Upper lobe of left lung (tissue), 4 donors: ENCODE measurements at regions not wholly inside any gene's neighbourhood (a gene's known extent, or its start where the extent isn't known, plus 50 kb on each side); places are given as distances from the start of the nearest gene placed in this dataset.

Source experiments
- EP300 ChIP-seq, 4 donors: sonication (generic); formaldehyde crosslinking; IDR thresholded peaks; one replicate each; pipeline ENCODE4 v1.5.1; 2017; ENCODE audit warnings: antibody characterized with exemption in 4 of 4, control low read depth in 2 of 4
- POLR2A ChIP-seq, 4 donors: fragments of 450-650 bp; IDR thresholded peaks; one replicate each; pipeline ENCODE4 v1.5.1; 2016 to 2017; ENCODE audit warnings: antibody characterized with exemption in 4 of 4, mild to moderate bottlenecking in 2 of 4
- POLR2AphosphoS5 ChIP-seq, 2 donors: sonication (generic); formaldehyde crosslinking; IDR thresholded peaks; one replicate each; pipeline ENCODE4 v1.5.1; 2017; ENCODE audit warnings: antibody characterized with exemption in 2 of 2
- TF ChIP-seq, protein P1 (sequence below), 6 experiments: fragments of 450-650 bp in 4 of 6; fragments of 200-600 bp in 2 of 6; sonication (generic) in 2 of 6; IDR thresholded peaks; one replicate each; pipeline ENCODE4 v1.5.1; 2016 to 2019; ENCODE audit warnings: antibody characterized with exemption in 6 of 6

DNA sequence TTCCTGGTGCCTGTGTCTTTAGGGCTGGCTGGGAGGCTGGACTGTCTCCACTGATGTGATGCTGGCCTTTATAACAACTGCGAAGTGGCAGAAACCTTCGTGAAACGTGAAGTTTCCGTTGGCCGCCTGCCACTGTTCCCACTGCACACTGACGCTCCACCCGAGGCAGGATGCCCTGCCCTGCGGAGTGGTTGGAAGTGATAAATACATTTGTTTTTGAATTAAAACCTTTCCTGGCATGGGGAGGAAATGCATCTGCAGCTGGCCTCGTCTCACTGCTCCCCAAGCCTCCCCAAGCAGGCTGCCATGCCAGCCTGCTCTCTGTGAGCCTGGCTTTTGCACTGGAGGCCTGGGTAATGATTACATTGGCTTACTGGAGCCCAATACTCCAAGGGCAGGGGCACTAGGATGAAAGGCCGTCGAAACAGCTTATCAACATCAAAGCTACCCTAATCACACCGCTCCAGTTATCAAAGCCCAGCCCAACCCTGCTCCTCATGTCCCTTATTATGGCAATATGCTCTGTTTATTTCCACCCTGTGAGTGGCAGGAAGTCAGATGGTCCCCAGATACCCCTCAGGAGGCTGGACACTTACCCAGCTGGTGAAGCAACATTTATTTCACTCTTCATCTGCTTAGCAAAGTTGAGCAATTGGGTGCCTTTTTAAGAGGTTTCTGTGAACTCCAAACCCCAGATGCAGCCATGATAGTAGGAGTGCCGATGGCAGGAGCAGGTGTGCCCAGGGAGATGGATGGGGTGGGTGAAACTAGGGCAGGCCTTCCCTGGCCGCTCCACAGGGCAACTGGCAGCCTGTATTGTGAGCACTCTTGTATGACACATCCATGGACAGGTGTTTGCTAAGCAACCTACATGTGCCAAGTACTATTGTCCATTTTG lies 97.4 kb upstream of the ITGA6 start:
- TF ChIP-seq, protein P1, sequence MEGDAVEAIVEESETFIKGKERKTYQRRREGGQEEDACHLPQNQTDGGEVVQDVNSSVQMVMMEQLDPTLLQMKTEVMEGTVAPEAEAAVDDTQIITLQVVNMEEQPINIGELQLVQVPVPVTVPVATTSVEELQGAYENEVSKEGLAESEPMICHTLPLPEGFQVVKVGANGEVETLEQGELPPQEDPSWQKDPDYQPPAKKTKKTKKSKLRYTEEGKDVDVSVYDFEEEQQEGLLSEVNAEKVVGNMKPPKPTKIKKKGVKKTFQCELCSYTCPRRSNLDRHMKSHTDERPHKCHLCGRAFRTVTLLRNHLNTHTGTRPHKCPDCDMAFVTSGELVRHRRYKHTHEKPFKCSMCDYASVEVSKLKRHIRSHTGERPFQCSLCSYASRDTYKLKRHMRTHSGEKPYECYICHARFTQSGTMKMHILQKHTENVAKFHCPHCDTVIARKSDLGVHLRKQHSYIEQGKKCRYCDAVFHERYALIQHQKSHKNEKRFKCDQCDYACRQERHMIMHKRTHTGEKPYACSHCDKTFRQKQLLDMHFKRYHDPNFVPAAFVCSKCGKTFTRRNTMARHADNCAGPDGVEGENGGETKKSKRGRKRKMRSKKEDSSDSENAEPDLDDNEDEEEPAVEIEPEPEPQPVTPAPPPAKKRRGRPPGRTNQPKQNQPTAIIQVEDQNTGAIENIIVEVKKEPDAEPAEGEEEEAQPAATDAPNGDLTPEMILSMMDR (IDR thresholded peaks at IDR 0.05) = no peak
- no peak for TF ChIP-seq POLR2A (IDR thresholded peaks at IDR 0.05)
- peak; percentile 73 to 77 for TF ChIP-seq POLR2AphosphoS5 (IDR thresholded peaks at IDR 0.05)
- TF ChIP-seq EP300 (IDR thresholded peaks at IDR 0.05) = peak in 2 of 4 donors; percentile 24 to 83
